Ovary (tissue), 3 donors: ENCODE measurements at regions not wholly inside any gene's neighbourhood (a gene's known extent, or its start where the extent isn't known, plus 50 kb on each side); places are given as distances from the start of the nearest gene placed in this dataset.

Experiments used
- EP300 ChIP-seq: sonication (generic); formaldehyde crosslinking; IDR thresholded peaks from one replicate; pipeline ENCODE4 v1.6.1; 2017; ENCODE audit warnings: antibody characterized with exemption
- POLR2A ChIP-seq: fragments of 450-650 bp; IDR thresholded peaks from one replicate; pipeline ENCODE4 v1.6.1; 2017; ENCODE audit warnings: antibody characterized with exemption, mild to moderate bottlenecking, moderate library complexity
- TF ChIP-seq, protein P1 (sequence below), 3 donors: fragments of 450-650 bp in 2 of 3; fragments of 200-600 bp in 1 of 3; IDR thresholded peaks; one replicate each; pipeline versions ENCODE4 v1.5.1 to v1.8.0; 2016 to 2022; ENCODE audit warnings: antibody characterized with exemption in 3 of 3, mild to moderate bottlenecking in 1 of 3
- donor health status: DM: no; HTN: no; CAD: no.

- TF ChIP-seq POLR2A (no peak), EP300 (no peak)
- TF ChIP-seq, protein P1, sequence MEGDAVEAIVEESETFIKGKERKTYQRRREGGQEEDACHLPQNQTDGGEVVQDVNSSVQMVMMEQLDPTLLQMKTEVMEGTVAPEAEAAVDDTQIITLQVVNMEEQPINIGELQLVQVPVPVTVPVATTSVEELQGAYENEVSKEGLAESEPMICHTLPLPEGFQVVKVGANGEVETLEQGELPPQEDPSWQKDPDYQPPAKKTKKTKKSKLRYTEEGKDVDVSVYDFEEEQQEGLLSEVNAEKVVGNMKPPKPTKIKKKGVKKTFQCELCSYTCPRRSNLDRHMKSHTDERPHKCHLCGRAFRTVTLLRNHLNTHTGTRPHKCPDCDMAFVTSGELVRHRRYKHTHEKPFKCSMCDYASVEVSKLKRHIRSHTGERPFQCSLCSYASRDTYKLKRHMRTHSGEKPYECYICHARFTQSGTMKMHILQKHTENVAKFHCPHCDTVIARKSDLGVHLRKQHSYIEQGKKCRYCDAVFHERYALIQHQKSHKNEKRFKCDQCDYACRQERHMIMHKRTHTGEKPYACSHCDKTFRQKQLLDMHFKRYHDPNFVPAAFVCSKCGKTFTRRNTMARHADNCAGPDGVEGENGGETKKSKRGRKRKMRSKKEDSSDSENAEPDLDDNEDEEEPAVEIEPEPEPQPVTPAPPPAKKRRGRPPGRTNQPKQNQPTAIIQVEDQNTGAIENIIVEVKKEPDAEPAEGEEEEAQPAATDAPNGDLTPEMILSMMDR (IDR thresholded peaks at IDR 0.05), result no peak
Observed at GRCh38 chr11:23956586-23956985, 540.3 kb upstream of the LUZP2 start.
